ENCODE measurements at regions not wholly inside any gene's neighbourhood (a gene's known extent, or its start where the extent isn't known, plus 50 kb on each side); places are given as distances from the start of the nearest gene placed in this dataset.
"Not testable (repeated sequence)": the region's sequence is repeated elsewhere in the genome, so short reads cannot be mapped to it uniquely, and the experiment has no call there.

DNA sequence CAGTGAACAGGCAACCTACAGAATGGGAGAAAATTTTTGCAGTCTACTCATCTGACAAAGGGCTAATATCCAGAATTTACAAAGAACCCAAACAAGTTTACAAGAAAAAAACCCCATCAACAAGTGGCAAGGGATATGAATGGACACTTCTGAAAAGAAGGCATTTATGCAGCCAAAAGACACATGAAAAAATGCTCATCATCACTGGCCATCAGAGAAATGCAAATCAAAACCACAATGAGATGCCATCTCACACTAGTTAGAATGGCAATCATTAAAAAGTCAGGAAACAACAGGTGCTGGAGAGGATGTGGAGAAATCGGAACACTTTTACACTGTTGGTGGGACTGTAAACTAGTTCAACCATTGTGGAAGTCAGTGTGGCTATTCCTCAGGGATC lies 80.3 kb downstream of the ZNF474 start:
- not testable (repeated sequence) for H3K4me3 ChIP-seq (ENCODE audit: low read depth, low read length); DNase-seq (ENCODE audit: low read depth)

DNA sequence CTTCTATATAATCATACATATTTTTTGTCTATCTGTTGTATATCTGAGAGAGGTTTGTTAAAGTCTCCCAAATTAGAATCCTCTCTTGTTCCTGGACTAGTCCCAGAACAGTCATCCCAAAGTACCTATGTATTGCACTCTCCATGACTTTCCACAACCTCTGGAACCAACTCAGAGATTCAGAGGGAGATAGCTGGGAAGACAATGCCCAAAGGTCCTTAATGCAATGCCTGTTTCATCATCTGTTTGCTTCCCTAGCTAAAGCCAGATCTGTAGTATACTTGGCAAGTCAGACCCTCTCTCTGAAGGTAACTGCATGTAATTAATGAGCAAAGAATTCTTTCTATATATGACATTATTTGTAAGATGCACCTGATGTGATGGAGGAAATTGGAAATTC lies 89.4 kb downstream of the ZNF474 start:
- H3K4me3 ChIP-seq (ENCODE audit: low read depth, low read length) = no peak overlapping the region
- DNase-seq (ENCODE audit: low read depth) = no peak
- no peak for TF ChIP-seq POLR2A (IDR thresholded peaks at IDR 0.05; ENCODE audit: extremely low read depth, insufficient read length)
- TF ChIP-seq MYC (IDR thresholded peaks at IDR 0.05; ENCODE audit: low read depth, low read length) = no peak
- TF ChIP-seq, protein P1, sequence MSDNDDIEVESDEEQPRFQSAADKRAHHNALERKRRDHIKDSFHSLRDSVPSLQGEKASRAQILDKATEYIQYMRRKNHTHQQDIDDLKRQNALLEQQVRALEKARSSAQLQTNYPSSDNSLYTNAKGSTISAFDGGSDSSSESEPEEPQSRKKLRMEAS (IDR thresholded peaks at IDR 0.05; ENCODE audit: low read depth, low read length) = no peak
- TF ChIP-seq, protein P2, sequence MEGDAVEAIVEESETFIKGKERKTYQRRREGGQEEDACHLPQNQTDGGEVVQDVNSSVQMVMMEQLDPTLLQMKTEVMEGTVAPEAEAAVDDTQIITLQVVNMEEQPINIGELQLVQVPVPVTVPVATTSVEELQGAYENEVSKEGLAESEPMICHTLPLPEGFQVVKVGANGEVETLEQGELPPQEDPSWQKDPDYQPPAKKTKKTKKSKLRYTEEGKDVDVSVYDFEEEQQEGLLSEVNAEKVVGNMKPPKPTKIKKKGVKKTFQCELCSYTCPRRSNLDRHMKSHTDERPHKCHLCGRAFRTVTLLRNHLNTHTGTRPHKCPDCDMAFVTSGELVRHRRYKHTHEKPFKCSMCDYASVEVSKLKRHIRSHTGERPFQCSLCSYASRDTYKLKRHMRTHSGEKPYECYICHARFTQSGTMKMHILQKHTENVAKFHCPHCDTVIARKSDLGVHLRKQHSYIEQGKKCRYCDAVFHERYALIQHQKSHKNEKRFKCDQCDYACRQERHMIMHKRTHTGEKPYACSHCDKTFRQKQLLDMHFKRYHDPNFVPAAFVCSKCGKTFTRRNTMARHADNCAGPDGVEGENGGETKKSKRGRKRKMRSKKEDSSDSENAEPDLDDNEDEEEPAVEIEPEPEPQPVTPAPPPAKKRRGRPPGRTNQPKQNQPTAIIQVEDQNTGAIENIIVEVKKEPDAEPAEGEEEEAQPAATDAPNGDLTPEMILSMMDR (IDR thresholded peaks at IDR 0.05; ENCODE audit: low read depth, low read length) = no peak

DNA sequence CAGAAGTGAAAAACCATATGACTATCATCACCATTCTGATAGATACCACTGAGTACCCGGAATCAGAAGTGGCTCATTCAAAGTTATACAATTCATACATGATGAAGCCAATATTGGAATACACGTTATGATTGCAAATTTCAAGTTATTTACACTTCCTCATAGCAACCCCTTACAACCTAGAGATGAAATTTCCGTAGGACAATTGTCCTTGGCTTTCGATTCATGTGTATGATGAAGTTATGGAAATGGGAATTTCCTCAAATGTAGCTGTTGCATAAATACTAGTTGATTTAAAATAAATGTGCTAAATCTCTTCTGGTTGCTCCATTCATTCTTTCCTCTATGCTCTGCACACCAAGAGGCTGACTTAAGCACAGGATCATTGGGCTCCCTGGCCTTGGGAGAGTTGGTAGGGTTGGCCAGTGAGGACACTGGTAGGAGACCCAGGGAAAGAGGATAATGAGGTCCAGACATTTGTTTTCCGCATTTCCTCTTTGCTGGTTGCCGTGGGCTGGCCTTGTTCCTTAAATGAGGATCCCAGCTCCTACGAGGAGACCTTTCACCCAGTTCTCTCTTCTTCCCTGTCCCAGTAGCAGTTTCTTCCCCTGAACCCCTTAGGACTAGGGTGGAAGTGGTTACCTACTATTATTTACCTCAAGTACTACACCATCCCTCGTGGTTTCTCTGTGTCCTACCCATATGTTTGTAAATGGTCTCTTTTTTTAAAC lies 90.3 kb downstream of the ZNF474 start:
- TF ChIP-seq, protein P2 (IDR thresholded peaks at IDR 0.05; ENCODE audit: low read depth, low read length) = no peak
- no peak for TF ChIP-seq POLR2A (IDR thresholded peaks at IDR 0.05; ENCODE audit: extremely low read depth, insufficient read length)
- TF ChIP-seq, protein P1 (IDR thresholded peaks at IDR 0.05; ENCODE audit: low read depth, low read length) = no peak
- TF ChIP-seq MYC (IDR thresholded peaks at IDR 0.05; ENCODE audit: low read depth, low read length) = no peak
- no peak for DNase-seq (ENCODE audit: low read depth)
- H3K4me3 ChIP-seq (ENCODE audit: low read depth, low read length) = no peak overlapping the region

DNA sequence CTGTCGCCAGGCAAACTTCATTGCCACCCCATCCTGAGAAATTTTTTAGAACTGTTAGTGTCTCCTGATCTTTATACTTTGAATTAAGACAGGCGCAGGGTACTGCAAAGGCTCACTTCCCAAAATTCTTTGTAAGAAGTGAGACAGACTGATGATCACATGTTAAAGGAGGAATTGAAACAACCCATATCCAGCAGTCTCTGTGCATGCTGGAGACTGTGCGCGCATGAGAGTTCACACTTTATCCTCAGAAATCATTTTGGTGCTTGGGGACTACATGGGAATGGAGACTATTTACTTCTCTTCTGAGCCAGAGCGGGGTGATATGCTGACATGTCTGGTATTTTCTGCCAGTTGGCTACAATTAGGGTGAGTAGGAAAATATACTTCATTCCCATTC lies 91.2 kb downstream of the ZNF474 start:
- no peak for DNase-seq (ENCODE audit: low read depth)
- TF ChIP-seq, protein P2 (IDR thresholded peaks at IDR 0.05; ENCODE audit: low read depth, low read length) = no peak
- TF ChIP-seq POLR2A (IDR thresholded peaks at IDR 0.05; ENCODE audit: extremely low read depth, insufficient read length) = no peak
- no peak for TF ChIP-seq MYC (IDR thresholded peaks at IDR 0.05; ENCODE audit: low read depth, low read length)
- TF ChIP-seq, protein P1 (IDR thresholded peaks at IDR 0.05; ENCODE audit: low read depth, low read length) = no peak
- no peak overlapping the region for H3K4me3 ChIP-seq (ENCODE audit: low read depth, low read length)

DNA sequence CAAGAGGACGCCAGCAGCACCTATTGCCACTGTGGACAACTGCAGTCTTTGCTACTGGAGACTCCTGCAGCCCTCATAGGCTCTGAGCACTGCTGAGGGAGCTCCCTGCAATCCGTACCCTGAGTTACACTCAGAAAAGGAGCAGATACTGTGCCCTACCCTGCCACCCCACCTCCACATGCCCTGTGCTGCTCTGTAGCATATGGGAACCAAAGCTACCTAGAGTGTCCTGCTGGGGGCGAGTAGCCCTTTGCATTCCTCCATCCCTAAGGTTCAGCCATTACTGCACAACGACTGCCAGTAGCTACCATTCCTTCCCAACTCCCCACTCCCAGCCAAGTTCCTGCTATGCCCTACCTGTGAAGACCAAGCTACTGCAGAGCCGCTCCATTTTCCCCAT lies 90.2 kb upstream of the SNCAIP start:
- H3K4me3 ChIP-seq (ENCODE audit: low read depth, low read length) = no peak overlapping the region
- TF ChIP-seq MYC (IDR thresholded peaks at IDR 0.05; ENCODE audit: low read depth, low read length) (no peak), POLR2A (IDR thresholded peaks at IDR 0.05; ENCODE audit: extremely low read depth, insufficient read length) (no peak)
- TF ChIP-seq, protein P2 (IDR thresholded peaks at IDR 0.05; ENCODE audit: low read depth, low read length) = no peak
- TF ChIP-seq, protein P1 (IDR thresholded peaks at IDR 0.05; ENCODE audit: low read depth, low read length) = no peak
- no peak for DNase-seq (ENCODE audit: low read depth)

DNA sequence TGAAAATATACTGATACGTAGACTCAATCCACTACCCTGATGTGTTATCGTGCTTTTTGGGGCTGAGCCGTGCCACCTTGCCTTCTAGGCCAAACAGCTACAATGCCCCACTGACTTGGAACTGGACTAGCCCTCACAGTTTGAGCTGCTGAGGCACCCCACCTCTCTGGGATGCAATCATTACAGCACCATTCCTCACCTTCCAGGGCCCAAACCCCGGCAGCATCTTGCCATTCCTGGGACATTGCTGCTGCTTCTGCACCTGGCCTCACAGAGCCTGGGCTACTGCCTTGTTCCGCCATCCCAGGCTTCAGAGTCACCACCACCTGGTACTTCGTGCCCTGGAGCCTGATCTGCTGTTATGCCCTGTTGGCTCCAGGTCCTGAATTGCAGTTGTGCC lies 89.5 kb upstream of the SNCAIP start:
- no peak for DNase-seq (ENCODE audit: low read depth)

More for the DNA sequence above, 89.5 kb upstream of the SNCAIP start:
- TF ChIP-seq MYC (IDR thresholded peaks at IDR 0.05; ENCODE audit: low read depth, low read length) = no peak
- TF ChIP-seq, protein P2 (IDR thresholded peaks at IDR 0.05; ENCODE audit: low read depth, low read length) = no peak
- TF ChIP-seq POLR2A (IDR thresholded peaks at IDR 0.05; ENCODE audit: extremely low read depth, insufficient read length) = no peak
- TF ChIP-seq, protein P1 (IDR thresholded peaks at IDR 0.05; ENCODE audit: low read depth, low read length) = no peak
- no peak overlapping the region for H3K4me3 ChIP-seq (ENCODE audit: low read depth, low read length)

Measured in NB4 (cell line).